ENCODE measurements at regions not wholly inside any gene's neighbourhood (a gene's known extent, or its start where the extent isn't known, plus 50 kb on each side); places are given as distances from the start of the nearest gene placed in this dataset.

GRCh38 chr12:28652239-28652638 lies 462.0 kb downstream of the CCDC91 start:
- TF ChIP-seq EP300 (conservative IDR thresholded peaks at IDR 0.05; ENCODE audit: poor library complexity, severe bottlenecking) = no peak
- TF ChIP-seq POLR2AphosphoS5 (IDR thresholded peaks at IDR 0.05) = no peak
- TF ChIP-seq CTCF (IDR thresholded peaks at IDR 0.05; ENCODE audit: poor library complexity, severe bottlenecking) = no peak
- no peak for TF ChIP-seq SMC3 (conservative IDR thresholded peaks at IDR 0.05; ENCODE audit: poor library complexity)
- no peak for TF ChIP-seq EZH2 (IDR thresholded peaks at IDR 0.05; ENCODE audit: borderline replicate concordance, insufficient read depth, low read length, poor library complexity, severe bottlenecking)
- no peak for TF ChIP-seq MXI1 (conservative IDR thresholded peaks at IDR 0.05; ENCODE audit: poor library complexity, severe bottlenecking)
- no peak for TF ChIP-seq REST (IDR thresholded peaks at IDR 0.05; ENCODE audit: borderline replicate concordance)
- TF ChIP-seq RAD21 (conservative IDR thresholded peaks at IDR 0.05) = no peak
- no peak for TF ChIP-seq TAF1 (IDR thresholded peaks at IDR 0.05; ENCODE audit: low read depth)
